A549 (cell line): ENCODE measurements at regions not wholly inside any gene's neighbourhood (a gene's known extent, or its start where the extent isn't known, plus 50 kb on each side); places are given as distances from the start of the nearest gene placed in this dataset.

Source experiments
- ATAC-seq, 2 experiments: fragments of 200-7000 bp in 1 of 2; fragments of >200 bp in 1 of 2; cut with Nextera tagmentation in 1 of 2; cut with Tn5 transposase in 1 of 2; 3 replicates each; pipeline versions ENCODE4 v1.8.0 to v1.9.1; 2018 to 2020; ENCODE audit warnings: mild to moderate bottlenecking in 1 of 2, moderate library complexity in 1 of 2
- CTCF ChIA-PET: fragments of 300-600 bp; sonication (Branson Sonifier 250); formaldehyde crosslinking; extraction: SDS; loops from one replicate; lab custom pipeline; 2021; ENCODE audit warnings: antibody characterized with exemption, inconsistent platforms; lab: Yijun Ruan, JAX
- POLR2A ChIA-PET: fragments of 350-600 bp; formaldehyde crosslinking; extraction: SDS; loops from one replicate; lab custom pipeline; 2021; ENCODE audit warnings: antibody characterized with exemption, inconsistent platforms; lab: Yijun Ruan, JAX
- DNase-seq, 2 experiments: peaks; one replicate each; pipeline versions ENCODE4 v3.0.0 to v3.0.0-alpha.2; 2011 to 2016; ENCODE audit warnings: low read depth in 1 of 2, low spot score in 1 of 2
- FAIRE-seq: peaks from 2 replicates; lab custom pipeline; 2011; peaks lifted over from hg19 to GRCh38; lab: Jason Lieb, UNC
- H3K27ac ChIP-seq, 2 experiments: fragments of >200 bp; sonication (Bioruptor Twin); formaldehyde crosslinking; 3 replicates each; pipeline ENCODE4 v1.5.1; 2016 to 2017
- H3K4me1 ChIP-seq: fragments of >200 bp; sonication (Bioruptor Twin); formaldehyde crosslinking; 3 replicates; pipeline ENCODE4 v1.6.1; 2016
- H3K4me2 ChIP-seq: fragments of >200 bp; sonication (Bioruptor Twin); formaldehyde crosslinking; 3 replicates; pipeline ENCODE4 v1.6.1; 2016
- H3K4me3 ChIP-seq: fragments of >200 bp; sonication (Bioruptor Twin); formaldehyde crosslinking; 3 replicates; pipeline ENCODE4 v1.5.1; 2016
- H3K9me3 ChIP-seq: fragments of >200 bp; sonication (Bioruptor Twin); formaldehyde crosslinking; 3 replicates; pipeline ENCODE4 v1.6.1; 2016
- BHLHE40 ChIP-seq: IDR thresholded peaks from 2 replicates; pipeline ENCODE4 v1.6.1; 2012; ENCODE audit warnings: low read depth, low read length, inconsistent platforms
- CBX2 ChIP-seq: fragments of 200-600 bp; sonication (generic); IDR thresholded peaks from 2 replicates; pipeline ENCODE4 v1.6.1; 2016; ENCODE audit warnings: low read depth, mild to moderate bottlenecking, borderline replicate concordance
- EHF ChIP-seq: fragments of 250-450 bp; sonication (Bioruptor Pico); IDR thresholded peaks from 2 replicates; pipeline ENCODE4 v1.5.0; 2020; ENCODE audit warnings: mild to moderate bottlenecking
- EHMT2 ChIP-seq: fragments of 200-600 bp; sonication (generic); IDR thresholded peaks from 2 replicates; pipeline ENCODE4 v1.6.1; 2016; ENCODE audit warnings: antibody characterized with exemption, low read depth, mild to moderate bottlenecking, moderate library complexity
- EP300 ChIP-seq, 2 experiments: fragments of >200 bp; sonication (Bioruptor Twin); formaldehyde crosslinking; IDR thresholded peaks; 2 replicates in 1 of 2; 3 replicates in 1 of 2; pipeline ENCODE4 v1.6.1; 2016 to 2017
- HEYL ChIP-seq: fragments of 250-450 bp; sonication (Bioruptor Pico); IDR thresholded peaks from 2 replicates; pipeline ENCODE4 v1.8.0; 2021; ENCODE audit warnings: mild to moderate bottlenecking, moderate library complexity
- KDM1A ChIP-seq: fragments of 200-600 bp; sonication (generic); IDR thresholded peaks from 2 replicates; pipeline ENCODE4 v1.6.1; 2016; ENCODE audit warnings: low read depth, mild to moderate bottlenecking
- NPAS2 ChIP-seq: fragments of 250-450 bp; sonication (Bioruptor Pico); IDR thresholded peaks from 2 replicates; pipeline ENCODE4 v1.8.0; 2022; ENCODE audit warnings: mild to moderate bottlenecking, moderate library complexity, borderline replicate concordance
- RARB ChIP-seq: fragments of 250-450 bp; sonication (Bioruptor Pico); IDR thresholded peaks from 2 replicates; pipeline ENCODE4 v1.8.0; 2021; ENCODE audit warnings: mild to moderate bottlenecking, moderate library complexity
- WGBS: methylation state at CpG from one replicate; pipeline ENCODE4 v1.1.6; 2017; ENCODE audit errors: missing lambda C conversion rate; 5-methylcytosine and 5-hydroxymethylcytosine counted together
- TF ChIP-seq, protein P1 (sequence below): fragments of 250-450 bp; sonication (Bioruptor Pico); IDR thresholded peaks from 2 replicates; pipeline ENCODE4 v1.5.0; 2021; ENCODE audit warnings: mild to moderate bottlenecking, moderate library complexity, borderline replicate concordance
- TF ChIP-seq, protein P2 (sequence below): fragments of >200 bp; sonication (Bioruptor Twin); formaldehyde crosslinking; IDR thresholded peaks from 3 replicates; pipeline ENCODE4 v1.5.1; 2016
- TF ChIP-seq, protein P3 (sequence below): fragments of 150-350 bp; IDR thresholded peaks from 2 replicates; pipeline ENCODE4 v1.6.1; 2014; ENCODE audit warnings: low read depth, mild to moderate bottlenecking, low read length
- TF ChIP-seq, protein P4 (sequence below): fragments of 200-600 bp; sonication (generic); IDR thresholded peaks from 2 replicates; pipeline ENCODE4 v1.6.1; 2016; ENCODE audit warnings: antibody characterized with exemption, mild to moderate bottlenecking, moderate library complexity
- TF ChIP-seq, protein P5 (sequence below): IDR thresholded peaks from 2 replicates; pipeline ENCODE4 v1.6.1; 2012

DNA sequence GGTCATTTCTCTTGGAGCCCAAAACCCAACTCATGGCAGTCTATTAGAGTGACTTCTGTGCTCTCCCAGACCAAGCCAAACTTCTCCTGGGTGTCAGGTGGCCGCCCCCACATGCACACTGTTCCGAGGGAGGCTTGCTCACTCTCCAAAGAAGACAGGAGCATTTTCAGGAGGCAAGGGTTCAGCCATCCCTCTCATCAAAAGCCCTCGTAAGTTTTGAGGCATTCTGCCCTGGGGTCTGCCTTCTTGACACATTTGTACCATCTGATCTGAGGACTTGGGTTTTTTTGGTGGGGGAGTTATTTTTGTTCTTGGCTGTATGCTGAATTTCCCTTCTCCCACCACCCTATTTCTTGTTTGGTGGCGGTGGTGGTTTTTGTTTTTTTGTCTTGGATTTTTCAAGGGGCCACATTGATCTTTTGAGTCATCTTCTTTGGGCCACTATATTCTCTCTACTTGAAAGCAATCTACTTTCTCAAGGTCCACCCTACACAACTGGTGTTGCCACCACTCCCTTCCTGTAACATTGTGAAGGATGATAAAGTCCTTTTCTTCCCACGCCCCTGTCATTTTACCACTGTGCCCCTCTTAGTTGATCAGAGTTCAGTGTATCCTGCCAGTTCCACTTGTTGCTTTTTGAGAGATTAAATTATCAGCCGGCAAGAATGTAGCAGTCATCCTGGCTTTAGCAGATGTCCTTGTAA, 255.8 kb downstream of the CYP26B1 start (continued):
- TF ChIP-seq, protein P1, sequence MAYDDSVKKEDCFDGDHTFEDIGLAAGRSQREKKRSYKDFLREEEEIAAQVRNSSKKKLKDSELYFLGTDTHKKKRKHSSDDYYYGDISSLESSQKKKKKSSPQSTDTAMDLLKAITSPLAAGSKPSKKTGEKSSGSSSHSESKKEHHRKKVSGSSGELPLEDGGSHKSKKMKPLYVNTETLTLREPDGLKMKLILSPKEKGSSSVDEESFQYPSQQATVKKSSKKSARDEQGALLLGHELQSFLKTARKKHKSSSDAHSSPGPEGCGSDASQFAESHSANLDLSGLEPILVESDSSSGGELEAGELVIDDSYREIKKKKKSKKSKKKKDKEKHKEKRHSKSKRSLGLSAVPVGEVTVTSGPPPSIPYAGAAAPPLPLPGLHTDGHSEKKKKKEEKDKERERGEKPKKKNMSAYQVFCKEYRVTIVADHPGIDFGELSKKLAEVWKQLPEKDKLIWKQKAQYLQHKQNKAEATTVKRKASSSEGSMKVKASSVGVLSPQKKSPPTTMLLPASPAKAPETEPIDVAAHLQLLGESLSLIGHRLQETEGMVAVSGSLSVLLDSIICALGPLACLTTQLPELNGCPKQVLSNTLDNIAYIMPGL (CRISPR knock-in tag), result no peak
- no peak for TF ChIP-seq HEYL (CRISPR knock-in tag)

DNA sequence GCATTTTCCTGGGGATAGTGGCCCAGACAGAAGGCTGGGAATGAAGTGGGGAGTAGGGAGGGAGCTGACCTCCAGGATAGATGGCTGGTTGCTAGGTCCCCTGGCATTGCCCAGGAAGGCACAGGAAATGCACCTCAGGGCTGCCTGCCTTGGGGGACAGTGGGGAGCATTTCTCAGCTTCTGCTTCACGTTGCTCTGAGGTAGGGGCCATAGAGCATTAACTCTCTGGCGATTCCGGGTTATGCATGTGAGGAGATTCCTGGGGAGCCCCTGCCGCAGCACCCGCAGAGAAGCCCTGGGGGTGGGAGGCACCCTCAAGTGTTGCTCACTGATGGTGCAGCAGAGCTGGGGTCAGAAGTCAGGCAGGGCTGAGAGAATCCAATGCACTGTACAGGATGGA, 256.5 kb downstream of the CYP26B1 start:
- 36% methylated on average over 5 of the region's 5 CpGs for WGBS
- H3K4me3 ChIP-seq, result no peak overlapping the region
- no peak for DNase-seq
- TF ChIP-seq EP300 (IDR thresholded peaks at IDR 0.05), result no peak
- no peak for TF ChIP-seq EHF
- TF ChIP-seq, protein P2, sequence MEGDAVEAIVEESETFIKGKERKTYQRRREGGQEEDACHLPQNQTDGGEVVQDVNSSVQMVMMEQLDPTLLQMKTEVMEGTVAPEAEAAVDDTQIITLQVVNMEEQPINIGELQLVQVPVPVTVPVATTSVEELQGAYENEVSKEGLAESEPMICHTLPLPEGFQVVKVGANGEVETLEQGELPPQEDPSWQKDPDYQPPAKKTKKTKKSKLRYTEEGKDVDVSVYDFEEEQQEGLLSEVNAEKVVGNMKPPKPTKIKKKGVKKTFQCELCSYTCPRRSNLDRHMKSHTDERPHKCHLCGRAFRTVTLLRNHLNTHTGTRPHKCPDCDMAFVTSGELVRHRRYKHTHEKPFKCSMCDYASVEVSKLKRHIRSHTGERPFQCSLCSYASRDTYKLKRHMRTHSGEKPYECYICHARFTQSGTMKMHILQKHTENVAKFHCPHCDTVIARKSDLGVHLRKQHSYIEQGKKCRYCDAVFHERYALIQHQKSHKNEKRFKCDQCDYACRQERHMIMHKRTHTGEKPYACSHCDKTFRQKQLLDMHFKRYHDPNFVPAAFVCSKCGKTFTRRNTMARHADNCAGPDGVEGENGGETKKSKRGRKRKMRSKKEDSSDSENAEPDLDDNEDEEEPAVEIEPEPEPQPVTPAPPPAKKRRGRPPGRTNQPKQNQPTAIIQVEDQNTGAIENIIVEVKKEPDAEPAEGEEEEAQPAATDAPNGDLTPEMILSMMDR, result no peak
- no peak for TF ChIP-seq BHLHE40
- no peak for TF ChIP-seq NPAS2 (CRISPR knock-in tag)
- TF ChIP-seq, all 56 proteins: peak for 0
- Histone ChIP-seq H3K4me1 (no peaks in the 10 kb centered on the region), H3K9me3 (peaks cover 3% of the 10 kb centered on the region), H3K27ac (no peak overlapping the region; a peak in 1 of 6 replicates), H3K4me2 (no peak overlapping the region)
- ChIA-PET CTCF (interaction anchor here (1.1 kb wide), 2 partner anchors 32 to 262 kb away, joined by 3 read pairs; no protein-coding TSS in a partner anchor), POLR2A (no interaction called here)
- no peak for ATAC-seq
- no peak for FAIRE-seq

DNA sequence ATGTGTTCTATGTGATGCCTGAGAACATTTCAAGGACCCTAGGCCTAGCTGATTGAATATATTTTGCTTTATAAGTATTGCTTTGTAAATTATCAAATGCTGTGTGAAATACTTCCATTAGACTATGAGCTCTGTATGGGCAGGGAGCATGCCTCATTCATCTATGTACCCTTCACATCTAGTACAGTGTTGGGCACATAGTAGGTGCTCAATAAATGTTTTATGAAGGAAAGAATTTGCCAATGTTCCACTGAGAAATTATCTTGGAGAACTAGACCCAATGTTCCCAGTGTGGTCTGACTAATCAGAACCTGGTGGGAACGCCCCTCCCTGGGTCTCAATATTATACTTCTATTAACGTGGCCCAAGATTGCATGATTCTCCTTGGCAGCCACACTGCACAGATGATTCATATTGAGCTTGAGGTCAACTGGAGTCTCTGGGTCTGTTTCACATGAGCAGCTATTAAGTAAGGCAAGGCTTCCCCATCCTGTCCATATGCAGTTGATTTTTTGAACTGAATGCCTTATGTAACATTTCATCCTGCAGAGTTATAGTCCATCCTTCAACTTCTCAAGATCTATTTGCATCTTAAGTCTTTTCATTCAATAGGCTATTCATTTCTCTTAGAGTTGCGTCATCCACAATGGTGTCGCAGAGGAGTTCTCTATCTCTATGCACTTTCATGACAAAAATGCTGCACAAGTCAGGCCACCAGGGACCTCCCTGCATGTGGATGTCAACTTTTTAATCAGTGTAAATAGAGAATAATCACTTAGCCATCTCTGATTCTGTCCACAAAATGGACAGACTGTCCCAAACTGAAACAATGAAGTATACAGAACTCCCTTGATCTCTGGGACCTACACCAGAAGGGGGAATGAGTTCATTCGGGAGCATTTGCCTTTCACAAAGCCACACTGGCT, 257.6 kb downstream of the CYP26B1 start:
- DNase-seq, result peak in 1 of 2 experiments; percentile 30
- FAIRE-seq, result no peak
- no peaks in the 10 kb centered on the region for H3K4me1 ChIP-seq
- WGBS, result 48% methylated on average over 5 of the region's 5 CpGs
- POLR2A ChIA-PET, result no interaction called here
- CTCF ChIA-PET, result interaction anchor here (1.3 to 2.3 kb wide), 3 partner anchors 17 to 46 kb away, joined by 3 to 6 read pairs (median 4); no protein-coding TSS in a partner anchor
- H3K27ac ChIP-seq, result peak overlapping the region; percentile 3 to 13; a peak in 2 of 6 replicates
- TF ChIP-seq CBX2 (no peak), BHLHE40 (no peak), RARB (CRISPR knock-in tag) (no peak), EHMT2 (no peak), KDM1A (no peak), EP300 (IDR thresholded peaks at IDR 0.05) (no peak)
- TF ChIP-seq, protein P3, sequence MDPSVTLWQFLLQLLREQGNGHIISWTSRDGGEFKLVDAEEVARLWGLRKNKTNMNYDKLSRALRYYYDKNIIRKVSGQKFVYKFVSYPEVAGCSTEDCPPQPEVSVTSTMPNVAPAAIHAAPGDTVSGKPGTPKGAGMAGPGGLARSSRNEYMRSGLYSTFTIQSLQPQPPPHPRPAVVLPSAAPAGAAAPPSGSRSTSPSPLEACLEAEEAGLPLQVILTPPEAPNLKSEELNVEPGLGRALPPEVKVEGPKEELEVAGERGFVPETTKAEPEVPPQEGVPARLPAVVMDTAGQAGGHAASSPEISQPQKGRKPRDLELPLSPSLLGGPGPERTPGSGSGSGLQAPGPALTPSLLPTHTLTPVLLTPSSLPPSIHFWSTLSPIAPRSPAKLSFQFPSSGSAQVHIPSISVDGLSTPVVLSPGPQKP, result no peak
- TF ChIP-seq, protein P4, sequence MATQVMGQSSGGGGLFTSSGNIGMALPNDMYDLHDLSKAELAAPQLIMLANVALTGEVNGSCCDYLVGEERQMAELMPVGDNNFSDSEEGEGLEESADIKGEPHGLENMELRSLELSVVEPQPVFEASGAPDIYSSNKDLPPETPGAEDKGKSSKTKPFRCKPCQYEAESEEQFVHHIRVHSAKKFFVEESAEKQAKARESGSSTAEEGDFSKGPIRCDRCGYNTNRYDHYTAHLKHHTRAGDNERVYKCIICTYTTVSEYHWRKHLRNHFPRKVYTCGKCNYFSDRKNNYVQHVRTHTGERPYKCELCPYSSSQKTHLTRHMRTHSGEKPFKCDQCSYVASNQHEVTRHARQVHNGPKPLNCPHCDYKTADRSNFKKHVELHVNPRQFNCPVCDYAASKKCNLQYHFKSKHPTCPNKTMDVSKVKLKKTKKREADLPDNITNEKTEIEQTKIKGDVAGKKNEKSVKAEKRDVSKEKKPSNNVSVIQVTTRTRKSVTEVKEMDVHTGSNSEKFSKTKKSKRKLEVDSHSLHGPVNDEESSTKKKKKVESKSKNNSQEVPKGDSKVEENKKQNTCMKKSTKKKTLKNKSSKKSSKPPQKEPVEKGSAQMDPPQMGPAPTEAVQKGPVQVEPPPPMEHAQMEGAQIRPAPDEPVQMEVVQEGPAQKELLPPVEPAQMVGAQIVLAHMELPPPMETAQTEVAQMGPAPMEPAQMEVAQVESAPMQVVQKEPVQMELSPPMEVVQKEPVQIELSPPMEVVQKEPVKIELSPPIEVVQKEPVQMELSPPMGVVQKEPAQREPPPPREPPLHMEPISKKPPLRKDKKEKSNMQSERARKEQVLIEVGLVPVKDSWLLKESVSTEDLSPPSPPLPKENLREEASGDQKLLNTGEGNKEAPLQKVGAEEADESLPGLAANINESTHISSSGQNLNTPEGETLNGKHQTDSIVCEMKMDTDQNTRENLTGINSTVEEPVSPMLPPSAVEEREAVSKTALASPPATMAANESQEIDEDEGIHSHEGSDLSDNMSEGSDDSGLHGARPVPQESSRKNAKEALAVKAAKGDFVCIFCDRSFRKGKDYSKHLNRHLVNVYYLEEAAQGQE, result no peak
- TF ChIP-seq, protein P1 (CRISPR knock-in tag), result no peak
- TF ChIP-seq, protein P5, sequence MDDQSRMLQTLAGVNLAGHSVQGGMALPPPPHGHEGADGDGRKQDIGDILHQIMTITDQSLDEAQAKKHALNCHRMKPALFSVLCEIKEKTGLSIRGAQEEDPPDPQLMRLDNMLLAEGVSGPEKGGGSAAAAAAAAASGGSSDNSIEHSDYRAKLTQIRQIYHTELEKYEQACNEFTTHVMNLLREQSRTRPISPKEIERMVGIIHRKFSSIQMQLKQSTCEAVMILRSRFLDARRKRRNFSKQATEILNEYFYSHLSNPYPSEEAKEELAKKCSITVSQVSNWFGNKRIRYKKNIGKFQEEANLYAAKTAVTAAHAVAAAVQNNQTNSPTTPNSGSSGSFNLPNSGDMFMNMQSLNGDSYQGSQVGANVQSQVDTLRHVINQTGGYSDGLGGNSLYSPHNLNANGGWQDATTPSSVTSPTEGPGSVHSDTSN, result no peak
- no peak overlapping the region for H3K4me3 ChIP-seq
- H3K9me3 ChIP-seq, result peaks cover 14% of the 10 kb centered on the region
- peak; percentile 57 to 67; a peak in 4 of 6 replicates for ATAC-seq
- H3K4me2 ChIP-seq, result no peak overlapping the region
